ENCODE measurements at regions not wholly inside any gene's neighbourhood (a gene's known extent, or its start where the extent isn't known, plus 50 kb on each side); places are given as distances from the start of the nearest gene placed in this dataset.

- TF ChIP-seq CBX5 (IDR thresholded peaks at IDR 0.05; ENCODE audit: low read depth, low read length) (no peak), TAF7 (optimal IDR thresholded peaks at IDR 0.05; ENCODE audit: borderline replicate concordance, low read depth, low read length) (no peak), SP2 (IDR thresholded peaks at IDR 0.05; ENCODE audit: low read length) (no peak)
Observed at GRCh38 chr9:91483835-91484234, 60.2 kb upstream of the NFIL3 start (continued).

All from H1 (cell line).